NCI-H510A (cell line): ENCODE measurements at regions not wholly inside any gene's neighbourhood (a gene's known extent, or its start where the extent isn't known, plus 50 kb on each side); places are given as distances from the start of the nearest gene placed in this dataset.

Experiments
- DNase-seq: peaks from one replicate; lab custom pipeline; 2025; lab: John Stamatoyannopoulos, UW

DNA sequence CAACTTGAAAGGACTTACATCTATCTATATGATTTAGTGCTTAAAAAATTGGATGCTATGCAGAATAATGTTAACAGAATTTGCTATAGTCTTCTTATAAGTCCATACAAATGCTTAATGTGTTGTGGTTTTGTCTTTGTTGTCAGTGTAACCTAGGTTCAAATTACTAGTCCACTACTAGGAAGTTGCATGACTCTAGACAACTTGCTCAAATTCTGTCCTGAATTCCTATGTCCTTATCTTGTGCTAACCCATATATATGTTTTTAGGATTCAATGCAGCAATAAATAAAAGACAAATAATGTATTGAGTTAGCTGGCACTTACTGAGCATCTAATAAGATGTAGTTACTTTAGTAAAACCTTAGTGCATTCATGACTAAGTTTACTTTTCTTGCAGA is 276.5 kb upstream of the KCNMB2 start:
- no peak for DNase-seq

DNA sequence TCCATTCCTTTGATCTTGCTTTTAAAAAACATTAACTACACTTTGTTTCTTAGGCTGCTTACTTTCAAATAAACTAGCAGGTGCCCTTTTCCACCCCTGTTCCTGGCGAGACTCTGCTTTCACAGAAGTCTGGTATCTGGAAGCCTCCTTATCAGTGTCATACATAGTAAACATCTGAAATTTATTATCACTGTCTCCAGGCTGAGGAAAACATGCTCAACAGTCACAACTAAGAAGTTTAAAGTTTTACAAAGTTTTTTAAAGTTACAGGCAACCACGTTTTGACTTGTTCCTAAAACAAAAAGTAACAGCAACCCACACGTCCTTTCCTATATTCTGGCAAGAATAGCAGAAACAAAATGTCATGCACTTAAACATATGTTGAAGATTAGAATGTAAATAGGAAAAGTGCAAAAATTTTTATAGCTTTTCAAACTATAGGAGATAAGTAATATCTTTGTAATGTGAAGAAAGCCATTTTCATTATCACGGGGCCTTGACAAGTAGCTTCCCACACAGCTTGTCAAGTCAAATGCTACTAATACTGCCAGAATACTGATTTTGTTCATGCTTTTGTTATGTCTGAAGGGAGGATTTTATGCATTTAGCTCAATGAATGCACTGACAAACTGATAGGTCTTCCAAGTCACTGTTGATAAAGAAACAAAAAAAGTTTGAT is 275.2 kb upstream of the KCNMB2 start:
- DNase-seq, result no peak

DNA sequence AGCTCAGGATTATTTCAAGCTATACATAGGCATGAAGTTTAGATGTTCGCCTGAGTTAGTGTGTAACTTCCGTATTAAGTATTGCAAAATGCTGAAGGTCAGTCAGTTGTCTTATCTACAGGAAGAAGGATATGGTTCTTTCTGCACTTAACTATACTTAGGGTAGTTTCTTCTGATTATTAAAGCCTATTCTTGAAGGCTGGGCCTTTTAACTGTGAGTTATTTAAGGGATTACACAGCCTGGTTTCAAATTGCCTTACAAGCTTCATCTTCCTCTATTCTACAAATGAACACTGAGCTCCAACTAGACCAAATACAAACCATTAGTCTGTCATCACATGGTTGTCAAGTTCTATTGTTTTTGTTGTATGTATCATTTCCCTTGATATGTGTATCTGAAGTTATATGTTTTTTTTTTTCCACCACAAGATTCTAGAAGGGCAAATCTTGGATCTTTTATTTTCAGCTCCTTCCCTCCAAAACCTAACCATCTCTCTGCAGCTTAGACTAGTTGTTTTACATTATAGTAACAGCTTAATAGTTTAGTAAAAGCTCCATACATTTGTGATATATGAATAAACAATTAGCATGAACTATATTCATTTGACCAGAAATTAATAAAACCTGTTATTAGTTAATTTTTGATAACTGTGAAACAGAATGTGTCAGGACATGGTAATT is 272.9 kb upstream of the KCNMB2 start:
- DNase-seq, result no peak

DNA sequence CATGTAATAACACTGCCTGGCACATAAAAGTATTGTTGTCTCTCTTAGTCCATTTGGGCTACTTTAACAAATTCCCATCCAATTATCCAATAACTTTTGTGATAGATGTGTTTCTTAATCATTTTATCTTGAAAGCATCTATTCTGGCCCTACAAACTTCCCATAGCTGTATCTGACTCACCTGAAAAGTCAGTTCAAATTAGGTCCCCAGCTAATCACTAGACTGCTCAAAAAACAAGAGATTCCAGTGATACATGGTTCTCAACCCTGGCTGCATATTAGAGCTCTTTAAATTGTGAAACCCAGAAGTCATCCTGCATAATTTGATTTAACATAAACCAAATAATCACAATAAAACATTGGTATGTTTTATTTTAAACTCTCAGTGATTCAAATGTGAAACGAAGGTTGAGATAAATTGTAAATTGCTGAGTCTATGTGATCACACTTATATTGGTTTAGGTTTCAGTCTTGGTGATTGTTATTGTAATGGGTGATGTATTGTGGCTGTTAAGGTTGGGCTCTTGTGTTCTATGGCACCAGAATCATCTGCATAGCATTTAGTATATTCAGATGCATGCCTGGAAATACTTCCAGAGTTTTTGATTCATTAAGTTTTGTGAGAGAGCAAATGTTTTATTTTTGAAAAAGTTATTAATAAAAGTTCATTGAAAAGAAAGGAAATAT is 268.9 kb upstream of the KCNMB2 start:
- no peak for DNase-seq

DNA sequence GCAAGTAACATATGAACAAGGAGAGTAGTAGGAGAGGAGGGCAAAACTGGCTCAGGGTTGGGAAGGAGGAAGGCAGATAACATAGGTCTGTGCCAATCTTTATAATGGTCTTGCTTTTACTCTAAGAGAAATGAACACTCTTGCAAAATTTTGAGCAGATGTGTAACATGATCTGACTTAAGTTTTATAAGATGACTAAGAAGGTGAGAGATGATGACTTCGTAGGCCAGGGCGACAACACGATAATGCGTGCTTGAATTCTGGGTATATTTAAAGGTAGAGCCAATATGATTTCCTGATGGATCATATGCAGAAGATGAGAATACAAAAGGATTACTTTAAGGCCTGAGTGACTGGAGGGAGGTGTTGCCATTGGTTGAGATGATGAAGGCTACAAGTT is 265.4 kb upstream of the KCNMB2 start:
- DNase-seq, result no peak

DNA sequence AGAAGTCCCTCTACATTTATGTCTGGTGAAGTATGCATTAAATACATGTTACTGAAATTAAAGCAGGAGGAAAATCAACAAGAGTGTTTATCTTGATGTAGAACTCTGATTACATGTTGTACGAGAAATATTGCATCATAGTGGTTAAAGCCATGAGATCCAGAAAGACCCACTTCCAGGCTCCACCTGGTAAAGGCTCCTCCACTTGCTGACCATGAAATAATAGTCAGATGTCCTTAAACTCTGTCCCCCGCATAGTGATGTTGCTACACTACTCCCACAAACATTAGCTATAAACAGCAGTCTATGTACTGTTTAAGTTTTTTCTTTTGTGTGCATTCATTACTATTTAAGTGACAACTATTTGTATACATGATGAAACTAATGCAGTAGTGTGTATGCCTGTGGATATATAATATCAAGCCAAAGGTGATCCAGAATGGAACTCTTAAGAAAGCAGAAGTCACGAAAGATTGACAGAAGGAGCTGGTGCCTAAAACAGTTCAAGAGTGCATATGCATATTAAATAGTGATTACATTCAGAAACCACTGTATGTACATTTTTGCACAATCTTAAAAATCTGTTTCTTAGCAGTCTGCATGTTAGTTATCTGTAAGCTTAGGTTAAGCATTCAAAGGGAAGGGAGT is 264.4 kb upstream of the KCNMB2 start:
- no peak for DNase-seq

DNA sequence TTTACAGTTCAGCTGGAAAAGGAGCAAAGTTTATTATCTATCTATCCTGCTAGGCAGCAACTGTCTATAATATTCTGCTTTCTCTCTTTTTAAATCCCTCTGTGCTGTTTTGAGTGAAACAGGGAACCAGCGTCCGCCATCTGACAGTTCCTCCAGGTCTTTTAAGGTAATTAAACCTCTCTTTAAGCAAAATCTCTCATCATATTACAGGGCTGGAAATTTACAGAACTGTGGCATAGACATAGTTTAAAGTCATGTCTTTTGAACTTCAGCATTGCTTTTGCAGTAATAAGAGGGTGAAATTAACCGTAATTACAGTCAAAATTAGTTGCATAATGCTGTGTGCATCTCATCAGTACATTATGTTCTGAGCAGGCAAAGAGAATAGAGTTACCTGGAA is 263.4 kb upstream of the KCNMB2 start:
- DNase-seq, result no peak

DNA sequence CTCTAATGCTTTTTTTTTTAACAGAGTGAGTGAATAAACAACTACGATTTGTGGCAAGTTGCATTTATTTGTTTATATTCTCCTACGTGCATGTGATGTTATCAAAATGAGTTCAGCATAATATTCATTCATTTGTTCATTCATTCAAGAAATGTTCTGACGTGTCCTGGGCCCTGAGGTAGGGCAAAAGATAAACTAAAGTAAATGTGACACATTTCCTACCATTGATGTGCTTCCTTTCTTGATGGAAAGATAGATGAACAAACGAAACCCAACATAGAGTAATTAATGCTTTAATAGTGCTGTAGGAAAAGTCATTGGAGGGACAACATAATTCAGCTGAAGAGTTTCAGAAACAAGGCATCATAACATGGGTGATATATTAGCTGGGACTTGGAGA is 261.5 kb upstream of the KCNMB2 start:
- DNase-seq, result no peak

DNA sequence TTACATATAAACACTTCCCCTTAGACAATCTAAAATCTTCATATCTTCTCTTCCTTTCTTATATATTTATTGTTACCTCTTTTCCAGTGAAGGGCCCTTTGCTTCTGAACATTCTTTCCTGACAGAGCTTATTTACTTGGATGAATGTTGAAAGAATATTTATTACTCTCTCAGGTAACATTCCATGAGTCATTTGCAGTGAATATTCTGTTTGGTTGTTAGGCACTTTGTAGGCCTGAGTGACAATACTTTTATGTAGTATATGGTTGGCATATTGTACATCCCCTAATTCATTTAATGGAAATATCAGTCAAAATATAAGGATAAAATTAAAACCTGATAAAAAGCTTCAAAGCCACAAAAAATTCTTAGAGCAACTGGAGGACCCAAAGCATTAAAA is 260.9 kb upstream of the KCNMB2 start:
- no peak for DNase-seq

DNA sequence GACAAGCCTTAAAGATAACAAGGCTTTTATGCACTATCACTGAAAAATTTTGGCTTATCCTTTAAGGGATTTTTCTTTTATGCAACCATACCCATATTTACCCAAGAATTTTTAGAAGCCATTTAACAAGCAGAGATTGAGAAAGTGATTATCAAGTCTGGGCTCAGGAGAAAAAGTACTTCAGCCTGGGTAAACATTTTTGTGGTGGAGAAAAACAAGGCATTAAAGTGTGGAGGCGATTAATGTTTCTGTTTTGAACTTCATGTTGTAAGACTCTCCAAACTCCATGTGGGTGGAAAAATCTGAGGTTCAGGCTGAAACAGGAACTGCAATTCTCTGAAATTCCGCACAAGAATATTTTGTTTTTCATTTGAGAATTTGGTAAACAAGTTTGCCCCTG is 260.4 kb upstream of the KCNMB2 start:
- no peak for DNase-seq

DNA sequence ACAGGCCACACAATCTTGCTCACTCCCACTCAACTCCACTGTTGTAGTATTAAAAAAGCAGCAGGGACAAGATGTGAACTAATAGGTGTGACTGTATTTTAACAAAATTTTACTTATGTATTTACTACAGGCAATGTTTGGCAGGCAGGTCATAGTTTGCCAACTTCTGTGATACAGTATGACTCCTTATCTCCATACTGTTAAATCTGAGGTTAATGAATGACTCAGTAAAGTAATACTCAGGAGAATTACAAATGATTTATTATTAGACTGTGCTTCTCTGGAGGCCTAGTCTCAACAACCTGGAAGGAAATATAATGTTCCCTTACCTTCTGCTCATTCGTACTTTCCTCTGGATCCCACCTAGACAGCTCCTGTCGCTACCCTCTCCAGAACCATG is 258.6 kb upstream of the KCNMB2 start:
- DNase-seq, result no peak

DNA sequence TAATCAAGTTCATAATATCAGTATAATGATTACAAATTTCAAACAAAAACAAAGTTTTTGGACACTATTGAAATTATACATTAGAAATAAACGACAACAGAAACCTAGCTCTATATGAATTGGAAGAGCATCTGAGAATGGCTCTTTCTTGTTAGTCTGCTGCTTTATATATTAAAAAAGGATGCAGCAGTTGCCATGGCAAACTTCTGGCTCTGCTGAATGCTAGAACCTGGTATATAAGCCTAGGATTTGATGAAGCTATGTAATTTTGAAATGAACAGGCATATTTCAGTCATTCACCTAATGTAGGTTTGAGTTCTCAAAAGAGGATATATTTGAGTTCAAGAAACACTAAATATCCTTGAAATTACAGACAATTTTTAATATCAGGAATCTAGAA is 252.7 kb upstream of the KCNMB2 start:
- DNase-seq, result no peak

DNA sequence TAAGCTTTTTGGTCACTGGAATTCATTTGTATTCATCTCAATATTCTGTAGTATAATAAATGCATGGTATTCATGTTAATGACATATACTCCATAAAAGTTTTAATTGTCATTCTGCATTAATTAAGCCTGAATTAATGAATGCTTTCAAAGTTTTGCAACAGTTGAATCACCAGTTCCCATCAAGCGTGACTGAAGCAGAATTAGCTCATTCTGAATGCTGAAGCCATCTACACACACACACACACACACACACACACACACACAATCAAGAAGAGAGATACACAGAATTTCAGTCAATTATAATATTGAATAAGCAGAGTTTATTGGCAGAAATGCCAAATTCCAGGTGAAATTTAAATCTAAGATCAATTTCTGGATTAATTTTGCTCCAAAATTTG is 252.1 kb upstream of the KCNMB2 start:
- no peak for DNase-seq

DNA sequence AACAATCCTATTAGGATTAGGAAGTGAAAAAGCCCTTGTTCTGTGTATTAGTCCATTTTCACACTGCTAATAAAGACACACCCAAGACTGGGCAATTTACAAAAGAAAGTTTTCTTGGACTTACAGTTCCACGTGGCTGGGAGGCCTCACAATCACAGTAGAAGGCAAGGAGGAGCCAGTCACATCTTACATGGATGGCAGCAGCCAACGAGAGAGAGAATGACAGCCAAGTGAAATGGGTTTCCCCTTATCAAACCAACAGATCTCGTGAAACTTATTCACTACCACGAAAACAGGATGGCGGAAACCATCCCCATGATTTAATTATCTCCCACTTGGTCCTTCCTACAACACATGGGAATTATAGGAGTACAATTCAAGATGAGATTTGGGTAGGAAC is 248.2 kb upstream of the KCNMB2 start:
- no peak for DNase-seq

DNA sequence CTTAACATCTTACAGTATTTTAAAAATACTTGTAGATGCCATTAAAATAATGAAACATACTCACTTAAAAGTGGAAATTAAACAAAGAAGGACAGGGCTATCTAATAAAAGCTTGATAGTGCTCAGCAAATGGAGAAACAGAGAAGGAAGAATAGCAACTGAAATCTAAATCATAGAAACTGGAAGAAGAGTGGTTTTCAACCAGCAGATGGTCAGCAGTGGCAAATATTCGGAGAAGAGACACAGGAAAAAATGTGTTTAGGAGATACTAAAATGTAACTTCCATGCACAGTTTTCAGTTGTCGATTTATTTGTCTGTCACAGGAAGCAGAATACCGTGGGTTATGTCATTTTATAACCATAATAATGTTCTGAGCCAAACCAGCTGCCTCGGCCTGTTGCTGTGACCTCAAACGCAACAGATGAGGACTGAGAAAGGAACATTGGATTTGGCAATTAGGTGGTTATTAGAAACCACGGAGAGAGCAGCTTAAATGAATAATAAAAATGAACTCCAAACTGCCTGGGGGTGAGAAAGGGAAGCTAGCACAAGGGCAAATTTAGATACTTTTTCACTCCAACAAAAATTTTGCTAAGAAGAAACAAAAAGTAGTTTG is 246.6 kb upstream of the KCNMB2 start:
- no peak for DNase-seq

DNA sequence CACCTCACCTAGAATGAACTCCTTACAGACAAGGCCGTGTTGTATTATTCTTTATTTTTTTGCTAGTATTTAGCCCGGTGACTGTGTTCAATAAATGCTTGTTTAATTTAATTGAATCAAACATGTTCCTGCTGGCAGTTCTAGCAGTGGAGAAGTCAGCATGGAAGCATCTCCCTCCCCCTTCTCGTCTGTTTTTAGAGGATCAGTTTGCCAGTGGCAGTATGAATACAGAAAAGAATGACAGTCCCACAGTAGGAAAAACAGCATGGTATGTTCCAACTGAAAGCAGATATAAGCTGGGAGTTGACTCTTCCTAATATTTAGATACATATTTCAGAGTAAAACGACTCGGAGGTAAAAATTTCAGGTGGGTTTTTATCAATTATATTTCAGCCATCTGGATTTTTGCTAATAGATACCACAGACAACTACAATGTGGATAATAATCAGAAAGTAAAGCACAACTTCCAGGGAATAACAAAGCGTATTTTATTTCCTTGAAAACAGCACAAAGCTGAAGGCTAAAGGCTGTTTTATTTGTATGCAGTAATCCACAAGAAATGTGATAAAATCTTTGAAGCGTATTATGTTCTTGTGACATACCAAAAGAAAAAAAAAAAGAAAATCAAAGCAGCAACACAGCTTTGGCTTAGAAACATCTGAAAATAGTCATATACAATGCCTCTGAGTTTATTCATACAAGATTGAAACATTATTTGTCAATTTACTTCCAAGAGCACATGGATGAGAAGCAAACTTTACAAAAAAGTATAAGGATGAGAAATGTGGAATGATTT is 244.5 kb upstream of the KCNMB2 start:
- no peak for DNase-seq

DNA sequence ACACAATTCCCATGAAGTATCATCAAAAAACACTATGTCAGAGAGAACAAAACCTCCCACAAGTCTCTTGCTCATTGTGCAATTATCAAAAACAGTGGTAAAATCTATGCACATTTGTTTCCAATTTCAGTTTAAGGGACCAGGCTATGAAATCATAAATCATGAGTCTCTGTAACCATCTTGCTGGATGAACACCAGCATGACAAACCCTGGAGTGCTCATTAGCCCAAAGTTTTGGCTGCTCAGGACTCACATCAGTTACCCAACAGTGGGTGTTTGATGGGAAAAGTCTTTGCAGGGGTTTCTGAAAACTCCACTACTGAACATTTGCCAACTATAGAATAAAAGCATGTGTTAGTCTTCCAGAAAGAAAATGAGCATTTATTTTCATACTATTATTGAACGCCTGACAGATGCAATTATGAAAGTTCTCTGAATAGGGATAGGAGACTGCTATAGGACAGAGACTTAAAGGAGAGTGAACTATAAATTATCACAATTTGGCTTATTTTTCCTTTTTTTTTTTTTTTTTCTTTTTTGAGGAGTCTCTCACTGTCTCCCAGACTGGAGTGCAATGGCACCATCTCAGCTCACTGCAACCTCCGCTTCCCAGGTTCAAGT is 240.8 kb upstream of the KCNMB2 start:
- no peak for DNase-seq

DNA sequence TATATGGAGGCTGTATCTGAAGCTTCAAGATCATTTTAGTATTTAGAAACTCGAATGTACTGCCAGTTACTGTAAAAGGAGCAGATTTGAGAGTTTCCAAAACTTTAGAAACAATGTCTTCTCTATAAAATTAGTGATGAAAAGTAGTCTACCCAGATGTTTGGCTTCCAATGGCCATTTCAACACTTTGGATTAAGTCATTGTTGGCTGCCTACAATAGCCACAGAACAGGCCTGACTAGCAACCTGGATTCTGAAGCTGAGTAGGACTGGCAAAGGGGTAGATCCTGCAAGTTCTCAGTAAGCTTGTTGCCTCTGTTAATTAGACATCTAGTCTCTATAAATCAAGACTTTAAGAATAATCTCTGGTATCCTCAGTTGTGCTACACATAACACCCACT is 239.0 kb upstream of the KCNMB2 start:
- no peak for DNase-seq

DNA sequence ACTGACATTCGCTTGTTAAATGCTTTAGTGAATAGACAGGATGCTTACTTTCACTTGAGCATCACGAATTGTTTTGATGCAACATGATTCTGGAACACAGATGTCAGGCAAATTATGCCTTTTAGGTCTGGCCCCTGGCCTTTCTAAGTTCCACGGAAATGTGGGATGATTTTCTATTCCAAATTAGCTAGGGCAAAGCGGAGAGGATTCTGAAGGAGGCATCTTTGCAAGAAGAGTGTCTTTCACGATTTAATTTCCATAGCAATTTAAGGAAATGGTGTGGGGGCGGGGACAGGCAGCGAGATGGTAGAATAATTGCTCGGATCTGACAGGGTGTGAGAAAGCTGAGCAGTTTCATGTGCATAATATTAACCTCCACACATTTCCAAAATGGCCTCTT is 238.5 kb upstream of the KCNMB2 start:
- no peak for DNase-seq

DNA sequence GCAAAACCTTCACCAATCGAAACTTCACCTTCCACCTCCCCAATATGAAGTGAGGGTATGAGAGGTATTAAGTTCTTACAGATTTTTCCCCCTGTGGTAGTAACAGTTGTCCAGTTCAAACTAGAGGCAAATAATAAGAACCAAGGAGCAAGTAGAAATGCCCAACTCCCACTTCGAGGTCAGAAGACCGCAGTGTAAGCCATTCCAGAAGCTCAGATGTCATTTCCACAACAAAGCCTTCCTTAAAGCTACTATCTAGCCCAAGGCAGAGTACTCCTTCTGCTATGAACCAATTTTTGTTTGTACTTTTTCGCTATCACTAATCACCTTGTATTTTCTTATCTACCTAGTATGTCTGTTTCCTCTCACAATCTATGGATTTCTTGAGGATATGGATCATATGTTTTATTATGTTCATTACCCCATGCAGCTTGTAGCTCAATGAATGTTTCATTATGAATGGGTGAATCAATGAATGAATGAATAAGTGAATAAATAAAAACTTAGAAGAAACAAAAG is 235.7 kb upstream of the KCNMB2 start:
- no peak for DNase-seq
